ENCODE measurements at regions not wholly inside any gene's neighbourhood (a gene's known extent, or its start where the extent isn't known, plus 50 kb on each side); places are given as distances from the start of the nearest gene placed in this dataset.

GRCh38 chr11:80365980-80366379 is 925.1 kb upstream of the TENM4 start:
- Histone ChIP-seq H3K27me3 (ENCODE audit: control insufficient read depth, low read length) (no peaks in the 10 kb centered on the region), H3K36me3 (ENCODE audit: control insufficient read depth, low read length) (no peaks in the 10 kb centered on the region), H3K79me2 (ENCODE audit: control insufficient read depth, low read length) (no peaks in the 10 kb centered on the region), H3K27ac (ENCODE audit: low read depth, low read length) (no peak overlapping the region), H3K9me2 (replicated peaks; ENCODE audit: control insufficient read depth, low read length) (no peaks in the 10 kb centered on the region), H3K4me3 (ENCODE audit: low read length) (no peak overlapping the region), H3F3A (ENCODE audit: control insufficient read depth, insufficient read depth) (no peaks in the 10 kb centered on the region), H4K20me1 (ENCODE audit: control insufficient read depth, insufficient read depth, low read depth, low read length) (no peaks in the 10 kb centered on the region), H3K9me3 (ENCODE audit: control insufficient read depth, insufficient read depth, low read length) (no peaks in the 10 kb centered on the region), H3K4me2 (ENCODE audit: low read length) (no peak overlapping the region), H3K4me1 (ENCODE audit: control insufficient read depth, low read length) (no peaks in the 10 kb centered on the region)
- TF ChIP-seq, protein P1, sequence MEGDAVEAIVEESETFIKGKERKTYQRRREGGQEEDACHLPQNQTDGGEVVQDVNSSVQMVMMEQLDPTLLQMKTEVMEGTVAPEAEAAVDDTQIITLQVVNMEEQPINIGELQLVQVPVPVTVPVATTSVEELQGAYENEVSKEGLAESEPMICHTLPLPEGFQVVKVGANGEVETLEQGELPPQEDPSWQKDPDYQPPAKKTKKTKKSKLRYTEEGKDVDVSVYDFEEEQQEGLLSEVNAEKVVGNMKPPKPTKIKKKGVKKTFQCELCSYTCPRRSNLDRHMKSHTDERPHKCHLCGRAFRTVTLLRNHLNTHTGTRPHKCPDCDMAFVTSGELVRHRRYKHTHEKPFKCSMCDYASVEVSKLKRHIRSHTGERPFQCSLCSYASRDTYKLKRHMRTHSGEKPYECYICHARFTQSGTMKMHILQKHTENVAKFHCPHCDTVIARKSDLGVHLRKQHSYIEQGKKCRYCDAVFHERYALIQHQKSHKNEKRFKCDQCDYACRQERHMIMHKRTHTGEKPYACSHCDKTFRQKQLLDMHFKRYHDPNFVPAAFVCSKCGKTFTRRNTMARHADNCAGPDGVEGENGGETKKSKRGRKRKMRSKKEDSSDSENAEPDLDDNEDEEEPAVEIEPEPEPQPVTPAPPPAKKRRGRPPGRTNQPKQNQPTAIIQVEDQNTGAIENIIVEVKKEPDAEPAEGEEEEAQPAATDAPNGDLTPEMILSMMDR (IDR thresholded peaks at IDR 0.05; ENCODE audit: low read depth, low read length, poor library complexity, severe bottlenecking) = no peak
- TF ChIP-seq EZH2phosphoT487 (IDR thresholded peaks at IDR 0.05; ENCODE audit: borderline replicate concordance, low read length) = no peak

- H4K20me1 ChIP-seq (ENCODE audit: control insufficient read depth, insufficient read depth, low read depth, low read length) = no peaks in the 10 kb centered on the region
- TF ChIP-seq EZH2phosphoT487 (IDR thresholded peaks at IDR 0.05; ENCODE audit: borderline replicate concordance, low read length) = no peak
- no peaks in the 10 kb centered on the region for H3F3A ChIP-seq (ENCODE audit: control insufficient read depth, insufficient read depth)
- H3K27me3 ChIP-seq (ENCODE audit: control insufficient read depth, low read length) = no peaks in the 10 kb centered on the region
- H3K27ac ChIP-seq (ENCODE audit: low read depth, low read length) = no peak overlapping the region
- no peaks in the 10 kb centered on the region for H3K9me2 ChIP-seq (replicated peaks; ENCODE audit: control insufficient read depth, low read length)
- no peak overlapping the region for H3K4me3 ChIP-seq (ENCODE audit: low read length)
- H3K4me1 ChIP-seq (ENCODE audit: control insufficient read depth, low read length) = no peaks in the 10 kb centered on the region
- no peaks in the 10 kb centered on the region for H3K9me3 ChIP-seq (ENCODE audit: control insufficient read depth, insufficient read depth, low read length)
- no peak overlapping the region for H3K4me2 ChIP-seq (ENCODE audit: low read length)
- H3K36me3 ChIP-seq (ENCODE audit: control insufficient read depth, low read length) = no peaks in the 10 kb centered on the region
- H3K79me2 ChIP-seq (ENCODE audit: control insufficient read depth, low read length) = no peaks in the 10 kb centered on the region
Measured at GRCh38 chr11:80365076-80365725, 924.4 kb upstream of the TENM4 start.

- no peak overlapping the region for H3K27ac ChIP-seq (ENCODE audit: low read depth, low read length)
- no peaks in the 10 kb centered on the region for H4K20me1 ChIP-seq (ENCODE audit: control insufficient read depth, insufficient read depth, low read depth, low read length)
- no peaks in the 10 kb centered on the region for H3K79me2 ChIP-seq (ENCODE audit: control insufficient read depth, low read length)
- H3K9me3 ChIP-seq (ENCODE audit: control insufficient read depth, insufficient read depth, low read length) = no peaks in the 10 kb centered on the region
- no peak for TF ChIP-seq EZH2phosphoT487 (IDR thresholded peaks at IDR 0.05; ENCODE audit: borderline replicate concordance, low read length)
- TF ChIP-seq, protein P1 (IDR thresholded peaks at IDR 0.05; ENCODE audit: low read depth, low read length, poor library complexity, severe bottlenecking) = no peak
- no peaks in the 10 kb centered on the region for H3K27me3 ChIP-seq (ENCODE audit: control insufficient read depth, low read length)
- no peak overlapping the region for H3K4me3 ChIP-seq (ENCODE audit: low read length)
- H3K36me3 ChIP-seq (ENCODE audit: control insufficient read depth, low read length) = no peaks in the 10 kb centered on the region
- no peak overlapping the region for H3K4me2 ChIP-seq (ENCODE audit: low read length)
- no peaks in the 10 kb centered on the region for H3K4me1 ChIP-seq (ENCODE audit: control insufficient read depth, low read length)
- H3F3A ChIP-seq (ENCODE audit: control insufficient read depth, insufficient read depth) = no peaks in the 10 kb centered on the region
- no peaks in the 10 kb centered on the region for H3K9me2 ChIP-seq (replicated peaks; ENCODE audit: control insufficient read depth, low read length)
Measured at GRCh38 chr11:80362563-80363340, 921.9 kb upstream of the TENM4 start.

DNA sequence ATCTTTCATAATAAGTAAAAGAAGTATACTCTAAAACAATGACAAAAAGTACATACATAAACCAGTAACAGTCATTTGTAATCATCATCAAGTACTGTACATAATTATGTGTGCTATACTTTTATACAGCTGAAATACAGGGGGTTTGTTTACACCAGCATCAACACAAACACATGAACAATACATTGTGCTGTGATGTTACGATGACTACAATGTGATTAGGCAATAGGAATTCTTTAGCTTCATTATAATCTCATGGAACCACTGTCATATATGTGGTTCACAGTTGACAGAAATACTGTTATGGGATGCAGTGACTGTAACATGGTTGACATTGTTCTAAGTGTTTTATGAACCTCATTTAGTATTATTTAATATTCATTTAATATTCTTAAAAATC is 914.4 kb upstream of the TENM4 start:
- Histone ChIP-seq H3K27ac (ENCODE audit: low read depth, low read length) (no peak overlapping the region), H4K20me1 (ENCODE audit: control insufficient read depth, insufficient read depth, low read depth, low read length) (no peaks in the 10 kb centered on the region), H3K4me3 (ENCODE audit: low read length) (no peak overlapping the region), H3K9me2 (replicated peaks; ENCODE audit: control insufficient read depth, low read length) (no peaks in the 10 kb centered on the region), H3K4me2 (ENCODE audit: low read length) (no peak overlapping the region), H3K36me3 (ENCODE audit: control insufficient read depth, low read length) (no peaks in the 10 kb centered on the region), H3K4me1 (ENCODE audit: control insufficient read depth, low read length) (no peaks in the 10 kb centered on the region), H3K9me3 (ENCODE audit: control insufficient read depth, insufficient read depth, low read length) (no peaks in the 10 kb centered on the region), H3K79me2 (ENCODE audit: control insufficient read depth, low read length) (no peaks in the 10 kb centered on the region), H3K27me3 (ENCODE audit: control insufficient read depth, low read length) (no peaks in the 10 kb centered on the region), H3F3A (ENCODE audit: control insufficient read depth, insufficient read depth) (no peaks in the 10 kb centered on the region)
- no peak for TF ChIP-seq EZH2phosphoT487 (IDR thresholded peaks at IDR 0.05; ENCODE audit: borderline replicate concordance, low read length)
- TF ChIP-seq, protein P1 (IDR thresholded peaks at IDR 0.05; ENCODE audit: low read depth, low read length, poor library complexity, severe bottlenecking) = no peak
